HL-60/S4 treated with retinoic acid at 250 ng/mL for 4 days and 3 days (cell line): ENCODE measurements at regions not wholly inside any gene's neighbourhood (a gene's known extent, or its start where the extent isn't known, plus 50 kb on each side); places are given as distances from the start of the nearest gene placed in this dataset.
"Not testable (repeated sequence)": the region's sequence is repeated elsewhere in the genome, so short reads cannot be mapped to it uniquely, and the experiment has no call there.

ENCODE experiments used
- in situ Hi-C: fragments of 300-500 bp; cut with MboI; formaldehyde crosslinking; loops from 2 replicates; pipeline ENCODE4 v1.7.0; 2022; ENCODE audit warnings: low sequenced_read_pairs

- in situ Hi-C loops = no loop called here
Observed at GRCh38 chr2:21328177-21328576, 204.4 kb downstream of the TDRD15 start.

GRCh38 chr2:21330786-21331391 is 207.1 kb downstream of the TDRD15 start:
- in situ Hi-C loops = no loop called here

DNA sequence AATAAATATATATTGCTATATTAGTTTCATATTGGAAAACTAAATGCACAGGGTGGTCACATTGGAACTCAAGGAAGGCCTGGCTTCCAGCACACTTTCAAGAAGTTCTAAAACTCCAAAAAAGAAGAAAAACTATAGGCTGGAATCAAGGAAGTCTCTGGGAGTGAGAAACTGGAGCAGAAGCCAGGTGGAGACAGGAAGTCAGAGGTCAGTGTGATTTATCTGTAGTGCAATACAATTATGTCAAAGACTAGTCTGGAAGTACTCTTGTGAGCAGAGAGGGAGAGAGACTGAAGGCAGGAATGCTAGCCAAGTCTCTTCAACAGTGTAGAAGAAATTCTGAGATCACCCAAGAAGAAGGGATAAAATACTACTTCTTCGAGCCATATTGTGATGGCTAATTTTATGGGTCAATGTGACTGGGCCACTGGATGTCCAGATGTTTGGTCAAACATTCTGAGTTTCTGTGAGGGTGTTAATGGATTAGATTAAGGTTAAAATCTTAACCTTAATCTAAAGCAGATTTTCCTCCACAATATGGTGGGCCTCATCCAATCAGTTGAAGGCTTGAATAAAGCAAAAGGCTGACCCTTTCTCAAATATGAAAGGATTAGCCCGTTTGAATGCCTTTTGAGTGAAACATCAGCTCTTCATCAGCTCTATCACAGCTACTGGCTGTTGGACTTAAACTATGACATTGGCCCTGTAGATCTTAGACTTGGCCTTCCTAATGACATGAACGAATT is 208.0 kb downstream of the TDRD15 start:
- in situ Hi-C loops = no loop called here

DNA sequence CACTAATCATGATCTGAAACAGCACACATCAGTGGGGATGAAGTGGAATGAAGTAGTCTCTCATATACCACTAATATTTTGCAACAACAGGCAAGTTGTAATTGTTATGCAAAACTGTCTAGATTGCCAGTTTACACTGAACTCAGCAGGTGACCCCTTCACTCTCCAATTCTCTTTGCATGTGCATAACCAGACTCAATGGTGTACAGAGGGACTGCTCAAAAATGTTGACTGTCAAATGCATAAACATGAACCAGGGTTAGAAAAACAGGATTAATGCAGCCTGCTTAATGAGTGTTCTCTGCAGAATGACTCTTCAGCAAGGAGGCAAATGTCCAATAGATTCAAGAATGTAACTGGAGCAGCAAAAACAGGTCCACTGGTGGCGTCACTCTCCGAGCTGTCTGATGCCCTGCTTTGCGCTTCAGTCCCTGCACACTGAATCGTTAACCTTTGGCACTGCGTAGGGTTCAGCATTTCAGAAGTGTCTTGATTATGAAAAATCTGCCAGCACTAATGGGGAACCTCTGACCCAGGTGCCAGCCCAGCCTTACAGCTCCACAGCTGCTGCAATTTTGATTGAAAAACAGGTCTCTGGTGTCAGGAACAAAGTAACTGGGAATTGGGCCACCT is 209.3 kb downstream of the TDRD15 start:
- in situ Hi-C loops = no loop called here

DNA sequence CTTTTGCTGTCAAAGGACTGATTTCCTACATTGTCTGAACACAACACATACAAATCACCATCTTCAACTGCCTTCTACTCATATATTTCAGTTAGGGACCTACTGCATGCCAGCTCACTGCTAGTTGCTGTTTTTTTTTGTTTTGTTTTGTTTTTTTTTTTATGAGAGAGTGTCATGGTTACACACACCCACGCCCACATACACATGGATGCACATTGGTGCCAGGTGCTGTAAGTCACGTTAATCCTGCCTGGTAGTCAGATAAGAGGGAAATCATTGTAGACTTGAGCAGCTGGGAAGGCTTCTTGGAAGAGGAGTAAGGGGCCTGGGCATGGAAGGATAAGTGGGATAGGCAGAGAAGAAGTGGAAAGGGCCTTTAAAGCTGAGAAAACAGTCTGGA is 209.9 kb downstream of the TDRD15 start:
- in situ Hi-C loops = no loop called here

- in situ Hi-C loops = no loop called here
Observed at GRCh38 chr2:21346984-21347383, 223.2 kb downstream of the TDRD15 start.

- in situ Hi-C loops = no loop called here
Observed at GRCh38 chr2:21353879-21354679, 230.3 kb downstream of the TDRD15 start.

GRCh38 chr2:21356086-21356856 is 232.5 kb downstream of the TDRD15 start:
- in situ Hi-C loops = no loop called here

GRCh38 chr2:21356857-21357255 is 233.1 kb downstream of the TDRD15 start:
- in situ Hi-C loops = no loop called here

DNA sequence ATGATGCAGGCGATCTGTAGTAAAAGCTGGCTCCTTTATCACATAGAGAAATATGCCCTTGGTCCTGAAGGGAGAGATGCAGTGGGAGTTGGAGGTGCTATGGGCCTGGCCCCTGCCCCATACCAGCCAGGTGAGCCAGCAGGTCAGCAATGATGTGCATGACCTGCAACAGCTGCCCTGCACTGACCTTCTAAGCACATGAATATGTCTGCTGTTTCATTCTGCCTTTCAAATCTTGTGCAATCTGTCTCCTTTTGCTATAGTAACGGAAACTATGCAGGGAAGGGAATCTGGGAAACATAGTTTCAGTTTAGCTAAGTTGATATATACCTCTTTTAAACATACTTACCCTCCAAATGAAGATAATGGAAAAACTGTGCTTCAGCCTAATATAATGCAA is 235.2 kb downstream of the TDRD15 start:
- in situ Hi-C loops = no loop called here

DNA sequence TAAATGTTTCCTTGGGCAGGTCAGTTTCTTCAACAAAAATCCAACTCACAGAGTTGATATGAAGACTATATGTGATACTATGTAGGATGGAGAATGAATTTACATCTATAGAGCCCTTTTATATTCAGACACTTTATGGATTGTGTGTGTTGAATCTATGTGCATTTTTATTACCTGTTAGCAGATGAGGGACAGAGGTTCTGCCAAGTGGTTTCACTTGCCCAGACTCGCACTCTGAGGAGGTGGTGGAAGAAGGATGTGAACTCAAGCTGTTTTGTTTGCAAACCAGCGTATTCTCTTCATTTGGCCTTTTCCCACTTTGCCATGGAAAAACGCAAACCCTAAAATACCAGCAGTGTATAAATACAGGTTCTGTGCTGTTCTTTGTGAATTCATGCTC is 237.6 kb downstream of the TDRD15 start:
- in situ Hi-C loops = no loop called here

GRCh38 chr2:21361957-21362486 is 238.3 kb downstream of the TDRD15 start:
- in situ Hi-C loops = no loop called here

DNA sequence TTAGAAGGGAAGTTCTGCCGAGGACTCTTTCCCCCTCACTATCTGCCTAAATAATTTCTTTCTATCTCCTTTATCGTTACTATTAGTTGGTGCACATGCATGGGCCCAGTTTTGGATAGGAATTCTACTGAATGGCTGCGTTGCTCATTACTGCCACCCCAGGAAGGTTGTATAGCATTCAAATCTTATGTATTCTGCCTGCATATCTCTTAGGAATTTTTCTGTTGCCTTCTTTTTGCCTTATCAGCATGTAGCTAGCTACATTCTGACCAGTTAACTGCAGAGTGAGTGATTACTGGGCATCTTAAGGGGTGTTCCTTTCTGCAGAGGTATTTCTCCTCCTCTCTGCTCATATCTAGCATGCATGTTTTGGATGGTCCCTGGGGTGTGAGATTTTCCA is 239.6 kb downstream of the TDRD15 start:
- in situ Hi-C loops = no loop called here

- in situ Hi-C loops = no loop called here
Observed at GRCh38 chr2:21367421-21367820, 243.7 kb downstream of the TDRD15 start.

- in situ Hi-C loops = no loop called here
Observed at GRCh38 chr2:21369787-21370186, 246.0 kb downstream of the TDRD15 start.

GRCh38 chr2:21371499-21372003 is 247.8 kb downstream of the TDRD15 start:
- in situ Hi-C loops = no loop called here

- in situ Hi-C loops = no loop called here
Observed at GRCh38 chr2:21372654-21373053, 248.9 kb downstream of the TDRD15 start.

GRCh38 chr2:21376864-21377263 is 253.1 kb downstream of the TDRD15 start:
- in situ Hi-C loops = no loop called here

GRCh38 chr2:21379140-21379539 is 255.4 kb downstream of the TDRD15 start:
- in situ Hi-C loops = no loop called here

- in situ Hi-C loops = not testable (repeated sequence)
Observed at GRCh38 chr2:21379668-21380067, 255.9 kb downstream of the TDRD15 start.
